ENCODE measurements at regions not wholly inside any gene's neighbourhood (a gene's known extent, or its start where the extent isn't known, plus 50 kb on each side); places are given as distances from the start of the nearest gene placed in this dataset.

DNA sequence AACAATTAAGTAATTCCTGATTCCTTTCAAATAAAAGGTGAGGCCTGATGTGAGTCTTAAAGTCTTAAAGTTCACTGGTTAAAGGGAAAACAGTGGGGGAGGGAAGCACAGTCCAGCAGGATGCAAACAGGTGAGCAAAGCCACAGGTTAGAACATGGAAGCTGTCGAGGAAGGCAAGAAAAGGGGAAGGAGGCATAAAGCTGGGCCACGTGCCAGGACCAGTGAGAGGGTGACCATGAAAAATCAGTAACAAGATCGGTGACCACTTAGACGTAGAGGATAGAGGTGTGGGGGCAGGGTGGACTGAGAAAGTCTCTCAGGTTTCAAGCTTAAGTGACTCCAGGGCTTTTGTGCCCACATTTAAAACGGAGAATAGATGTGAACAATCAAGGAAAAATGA lies 231.3 kb downstream of the SETD4 start:
- H3K27ac ChIP-seq = no peak overlapping the region
- H3K36me3 ChIP-seq = no peaks in the 10 kb centered on the region
- H3K27me3 ChIP-seq = no peaks in the 10 kb centered on the region
- DNase-seq (ENCODE audit: low spot score in 2 of 2) = no peak
- WGBS, 2 donors = 41 to 43% methylated on average over 5 of the region's 5 CpGs
- H3K4me3 ChIP-seq = no peak overlapping the region
- TF ChIP-seq, protein P1, sequence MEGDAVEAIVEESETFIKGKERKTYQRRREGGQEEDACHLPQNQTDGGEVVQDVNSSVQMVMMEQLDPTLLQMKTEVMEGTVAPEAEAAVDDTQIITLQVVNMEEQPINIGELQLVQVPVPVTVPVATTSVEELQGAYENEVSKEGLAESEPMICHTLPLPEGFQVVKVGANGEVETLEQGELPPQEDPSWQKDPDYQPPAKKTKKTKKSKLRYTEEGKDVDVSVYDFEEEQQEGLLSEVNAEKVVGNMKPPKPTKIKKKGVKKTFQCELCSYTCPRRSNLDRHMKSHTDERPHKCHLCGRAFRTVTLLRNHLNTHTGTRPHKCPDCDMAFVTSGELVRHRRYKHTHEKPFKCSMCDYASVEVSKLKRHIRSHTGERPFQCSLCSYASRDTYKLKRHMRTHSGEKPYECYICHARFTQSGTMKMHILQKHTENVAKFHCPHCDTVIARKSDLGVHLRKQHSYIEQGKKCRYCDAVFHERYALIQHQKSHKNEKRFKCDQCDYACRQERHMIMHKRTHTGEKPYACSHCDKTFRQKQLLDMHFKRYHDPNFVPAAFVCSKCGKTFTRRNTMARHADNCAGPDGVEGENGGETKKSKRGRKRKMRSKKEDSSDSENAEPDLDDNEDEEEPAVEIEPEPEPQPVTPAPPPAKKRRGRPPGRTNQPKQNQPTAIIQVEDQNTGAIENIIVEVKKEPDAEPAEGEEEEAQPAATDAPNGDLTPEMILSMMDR (IDR thresholded peaks at IDR 0.05) = no peak
- TF ChIP-seq POLR2A (IDR thresholded peaks at IDR 0.05) (no peak), EP300 (IDR thresholded peaks at IDR 0.05) (no peak)
- H3K9me3 ChIP-seq = no peaks in the 10 kb centered on the region
- no peaks in the 10 kb centered on the region for H3K4me1 ChIP-seq

DNA sequence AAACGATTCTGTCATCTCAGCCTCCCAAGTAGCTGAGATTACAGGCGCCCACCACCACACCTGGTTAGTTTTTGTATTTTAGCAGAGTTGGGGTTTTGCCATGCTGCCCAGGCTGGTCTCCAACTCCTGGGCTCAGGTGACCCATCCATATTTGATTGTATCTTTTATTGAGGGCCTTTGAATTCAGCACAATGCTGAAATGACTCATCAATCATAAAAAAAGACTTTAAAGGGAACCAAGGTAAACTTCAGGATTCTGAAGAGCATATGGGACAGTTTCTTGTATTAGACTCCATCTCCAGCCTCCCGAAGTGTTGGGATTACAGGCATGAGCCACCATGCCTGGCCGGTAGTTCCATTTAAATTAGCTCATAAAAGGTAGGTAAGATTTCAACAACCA lies 232.2 kb downstream of the SETD4 start:
- Histone ChIP-seq H3K4me3 (no peak overlapping the region), H3K36me3 (no peaks in the 10 kb centered on the region), H3K27ac (no peak overlapping the region), H3K9me3 (no peaks in the 10 kb centered on the region), H3K4me1 (no peaks in the 10 kb centered on the region), H3K27me3 (no peaks in the 10 kb centered on the region)
- 97 to 99% methylated on average over 4 of the region's 4 CpGs for WGBS, 2 donors
- no peak for DNase-seq (ENCODE audit: low spot score in 2 of 2)
- TF ChIP-seq, protein P1 (IDR thresholded peaks at IDR 0.05) = no peak
- TF ChIP-seq EP300 (IDR thresholded peaks at IDR 0.05) (no peak), POLR2A (IDR thresholded peaks at IDR 0.05) (no peak)

DNA sequence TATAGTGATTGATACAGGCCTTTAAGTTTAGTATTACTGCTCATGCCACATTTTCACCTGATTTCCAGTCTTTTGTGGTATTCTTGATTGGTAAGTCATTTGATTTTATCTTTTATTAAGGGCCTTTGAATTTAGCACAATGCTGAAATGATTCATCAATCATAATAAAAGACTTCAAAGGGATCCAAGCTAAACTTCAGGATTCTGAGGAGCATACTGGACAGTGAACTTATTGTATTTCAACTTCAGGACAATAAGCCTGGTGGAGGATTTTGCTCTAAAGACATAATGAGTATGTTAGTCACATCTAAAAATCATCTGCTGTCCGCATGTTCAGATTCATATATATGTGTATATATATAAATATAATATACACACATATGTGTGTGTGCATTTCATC lies 233.3 kb downstream of the SETD4 start:
- Histone ChIP-seq H3K4me1 (no peaks in the 10 kb centered on the region), H3K27me3 (no peaks in the 10 kb centered on the region), H3K27ac (no peak overlapping the region), H3K36me3 (no peaks in the 10 kb centered on the region), H3K4me3 (no peak overlapping the region), H3K9me3 (peaks cover 0 to 3% (median 0%) of the 10 kb centered on the region in 4 donors)
- WGBS, 2 donors = 97 to 100% methylated on average over 1 of the region's 1 CpG
- no peak for TF ChIP-seq POLR2A (IDR thresholded peaks at IDR 0.05)
- no peak for TF ChIP-seq EP300 (IDR thresholded peaks at IDR 0.05)
- TF ChIP-seq, protein P1 (IDR thresholded peaks at IDR 0.05) = no peak
- no peak for DNase-seq (ENCODE audit: low spot score in 2 of 2)

DNA sequence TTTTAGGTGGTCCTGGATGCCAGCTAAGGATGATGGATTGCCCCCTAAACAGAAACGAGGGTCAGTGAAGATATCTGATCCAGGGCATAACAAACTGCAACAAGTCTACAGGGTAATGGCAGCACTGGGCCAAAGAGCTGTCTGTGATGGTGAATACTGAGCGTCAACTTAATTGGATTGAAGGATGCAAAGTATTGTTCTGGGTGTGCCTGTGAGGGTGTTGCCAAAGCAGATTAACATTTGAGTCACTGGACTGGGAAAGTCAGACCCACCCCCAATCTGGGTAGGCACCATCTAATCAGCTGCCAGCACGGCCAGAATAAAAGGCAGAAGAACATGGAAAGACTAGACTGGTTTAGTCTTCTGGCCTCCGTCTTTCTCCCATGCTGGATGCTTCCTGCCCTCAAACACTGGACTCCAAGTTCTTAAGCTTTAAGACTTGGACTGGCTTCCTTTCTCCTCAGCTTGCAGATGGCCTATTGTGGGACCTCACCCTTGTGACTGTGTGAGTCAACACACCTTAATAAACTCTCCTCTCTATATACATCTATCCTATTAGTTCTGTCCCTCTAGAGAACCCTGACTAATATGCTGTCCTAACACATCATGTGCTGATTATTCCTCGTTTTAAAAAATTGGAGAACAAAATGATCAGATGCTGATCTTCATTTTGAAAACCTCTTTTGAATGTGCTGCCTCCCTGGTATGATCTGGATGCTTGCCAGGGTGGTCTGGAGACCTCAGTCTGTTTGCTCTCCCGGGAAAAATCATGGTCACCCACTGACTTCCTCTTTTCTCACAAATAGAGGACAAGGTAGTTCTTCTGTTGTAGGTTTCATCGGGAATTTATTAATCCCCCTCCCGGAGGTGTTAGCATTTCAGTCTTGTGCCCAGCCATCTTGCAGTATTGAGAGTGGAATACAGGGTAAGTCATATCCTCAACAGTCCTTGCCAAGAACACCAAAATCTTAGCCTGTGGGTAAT lies 234.7 kb downstream of the SETD4 start:
- no peak overlapping the region for H3K27ac ChIP-seq
- DNase-seq (ENCODE audit: low spot score in 2 of 2) = no peak
- TF ChIP-seq EP300 (IDR thresholded peaks at IDR 0.05) = no peak
- TF ChIP-seq, protein P1 (IDR thresholded peaks at IDR 0.05) = no peak
- TF ChIP-seq POLR2A (IDR thresholded peaks at IDR 0.05) = no peak
- peaks cover 0 to 6% (median 0%) of the 10 kb centered on the region in 4 donors for H3K9me3 ChIP-seq
- H3K4me1 ChIP-seq = no peaks in the 10 kb centered on the region
- no peak overlapping the region for H3K4me3 ChIP-seq
- 81 to 85% methylated on average over 8 of the region's 8 CpGs for WGBS, 2 donors
- no peaks in the 10 kb centered on the region for H3K36me3 ChIP-seq
- no peaks in the 10 kb centered on the region for H3K27me3 ChIP-seq

DNA sequence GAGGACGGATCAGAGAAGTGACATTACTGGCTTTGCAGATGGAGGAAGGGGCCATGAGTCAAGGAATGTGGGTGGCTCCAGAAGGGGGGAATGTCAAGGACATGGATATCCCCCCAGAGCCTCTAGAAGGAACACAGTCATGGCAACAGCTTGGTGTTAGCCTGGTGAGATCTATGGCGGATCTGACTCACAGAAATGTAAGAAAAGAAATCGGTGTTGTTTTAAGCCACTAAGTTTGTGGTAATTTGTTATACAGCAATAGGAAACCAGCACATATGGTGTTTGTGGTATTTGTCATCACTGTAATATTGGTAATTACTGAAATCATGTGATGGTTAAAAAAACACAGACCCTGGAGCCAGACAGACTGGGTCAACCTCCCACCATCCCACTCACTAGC lies 236.2 kb downstream of the SETD4 start:
- 79 to 94% methylated on average over 3 of the region's 3 CpGs for WGBS, 2 donors
- no peak overlapping the region for H3K4me3 ChIP-seq
- H3K36me3 ChIP-seq = no peaks in the 10 kb centered on the region
- no peak for TF ChIP-seq POLR2A (IDR thresholded peaks at IDR 0.05)
- TF ChIP-seq EP300 (IDR thresholded peaks at IDR 0.05) = no peak
- TF ChIP-seq, protein P1 (IDR thresholded peaks at IDR 0.05) = no peak
- no peaks in the 10 kb centered on the region for H3K27me3 ChIP-seq
- H3K9me3 ChIP-seq = peaks cover 0 to 6% (median 0%) of the 10 kb centered on the region in 4 donors
- no peaks in the 10 kb centered on the region for H3K4me1 ChIP-seq
- H3K27ac ChIP-seq = no peak overlapping the region
- no peak for DNase-seq (ENCODE audit: low spot score in 2 of 2)

Data from tibial nerve (tissue), 4 donors.